Right atrium auricular region (tissue), 2 donors: ENCODE measurements at regions not wholly inside any gene's neighbourhood (a gene's known extent, or its start where the extent isn't known, plus 50 kb on each side); places are given as distances from the start of the nearest gene placed in this dataset.

Source experiments
- DNase-seq: peaks from one replicate; pipeline ENCODE4 v3.0.0-alpha.2; 2019; ENCODE audit warnings: low spot score
- H3K27ac ChIP-seq, 2 donors: fragments of 200-600 bp; sonication (generic); 1 replicate in 1 of 2; 2 replicates in 1 of 2; pipeline ENCODE4 v1.5.1; 2016 to 2019
- H3K27me3 ChIP-seq, 2 donors: fragments of 200-600 bp; sonication (generic); one replicate each; pipeline versions ENCODE4 v1.5.1 to v1.6.0; 2017 to 2019
- H3K36me3 ChIP-seq: fragments of 200-600 bp; sonication (generic); one replicate; pipeline ENCODE4 v1.5.1; 2016
- H3K4me1 ChIP-seq, 2 donors: fragments of 200-600 bp; sonication (generic); one replicate each; pipeline versions ENCODE4 v1.5.1 to v1.6.0; 2017 to 2019
- H3K4me3 ChIP-seq, 2 donors: fragments of 200-600 bp; sonication (generic); 1 replicate in 1 of 2; 2 replicates in 1 of 2; pipeline ENCODE4 v1.5.1; 2017 to 2019; ENCODE audit warnings: mild to moderate bottlenecking in 1 of 2, moderate library complexity in 1 of 2
- H3K9me3 ChIP-seq, 2 donors: fragments of 200-600 bp; sonication (generic); one replicate each; pipeline ENCODE4 v1.5.1; 2019
- CTCF ChIP-seq, 2 donors: fragments of 200-600 bp; sonication (generic); IDR thresholded peaks; one replicate each; pipeline ENCODE4 v1.5.1; 2019; ENCODE audit warnings: antibody characterized with exemption in 2 of 2

DNA sequence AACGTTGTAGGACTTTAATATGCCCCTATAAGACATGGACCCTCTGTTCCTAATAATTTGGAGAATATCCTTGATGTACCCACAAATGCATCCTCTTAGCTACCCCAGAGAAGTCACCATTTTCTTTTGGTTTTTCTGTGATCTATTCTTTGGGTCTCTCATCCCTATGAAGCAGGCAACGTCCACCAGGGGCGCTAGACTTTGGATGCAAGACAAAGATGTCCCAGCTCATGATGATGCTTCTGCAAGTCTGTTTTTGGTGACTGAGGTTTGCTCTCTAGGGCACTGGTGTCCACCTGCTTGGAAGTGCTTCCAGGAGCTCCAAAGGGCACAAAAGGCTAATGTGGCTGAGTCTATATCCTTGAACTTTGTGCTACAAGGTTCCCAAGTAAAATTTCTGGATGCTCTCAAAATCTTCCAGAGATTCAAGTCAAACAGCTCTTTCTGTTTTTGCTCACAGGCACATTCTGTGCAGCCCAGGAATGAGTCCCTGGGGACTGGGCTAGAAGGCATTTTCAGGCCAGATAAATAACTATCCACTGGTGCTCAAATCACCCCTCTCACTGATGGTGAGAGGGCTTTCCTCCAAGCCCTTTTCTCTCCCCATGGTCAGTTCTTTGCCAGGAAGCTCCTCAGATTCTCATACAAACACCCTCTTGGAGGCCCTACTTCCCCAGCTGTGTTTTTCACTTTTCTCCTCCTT, 166.4 kb downstream of the C7orf25 start:
- DNase-seq: no peak
- Histone ChIP-seq H3K4me1 (no peaks in the 10 kb centered on the region), H3K27ac (no peak overlapping the region), H3K27me3 (no peaks in the 10 kb centered on the region), H3K4me3 (no peak overlapping the region), H3K36me3 (no peaks in the 10 kb centered on the region), H3K9me3 (no peaks in the 10 kb centered on the region)
- TF ChIP-seq CTCF (IDR thresholded peaks at IDR 0.05): peak; percentile 23 to 51

DNA sequence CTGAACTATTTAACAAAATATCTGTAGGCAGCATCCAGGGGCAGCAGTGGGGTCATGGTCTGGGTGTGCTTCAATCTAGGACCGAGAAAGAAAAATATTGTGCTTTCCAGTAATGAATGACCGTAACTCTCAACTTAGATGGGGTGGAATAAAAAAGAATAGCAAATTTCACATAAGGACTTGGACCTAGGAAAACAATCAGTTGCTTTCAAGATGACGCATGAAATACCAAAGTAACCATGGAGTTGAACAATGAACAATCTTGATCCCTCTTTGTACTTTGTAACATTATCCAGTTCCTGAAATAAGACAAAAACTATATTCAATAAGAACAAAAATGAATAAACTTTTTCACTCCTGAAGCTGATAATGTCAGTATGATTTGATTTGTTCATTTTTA, 167.1 kb downstream of the C7orf25 start:
- H3K27ac ChIP-seq: no peak overlapping the region
- no peak overlapping the region for H3K4me3 ChIP-seq
- no peaks in the 10 kb centered on the region for H3K27me3 ChIP-seq
- no peak for TF ChIP-seq CTCF (IDR thresholded peaks at IDR 0.05)
- DNase-seq: no peak
- H3K4me1 ChIP-seq: peaks cover 0 to 6% of the 10 kb centered on the region in 2 donors
- no peaks in the 10 kb centered on the region for H3K9me3 ChIP-seq
- H3K36me3 ChIP-seq: no peaks in the 10 kb centered on the region

- H3K27ac ChIP-seq: no peak overlapping the region
- no peaks in the 10 kb centered on the region for H3K9me3 ChIP-seq
- no peaks in the 10 kb centered on the region for H3K27me3 ChIP-seq
- no peak for TF ChIP-seq CTCF (IDR thresholded peaks at IDR 0.05)
- peaks cover 0 to 6% of the 10 kb centered on the region in 2 donors for H3K4me1 ChIP-seq
- H3K4me3 ChIP-seq: no peak overlapping the region
- no peak for DNase-seq
- no peaks in the 10 kb centered on the region for H3K36me3 ChIP-seq
Measured at GRCh38 chr7:42743077-42743858, 168.6 kb downstream of the C7orf25 start.

DNA sequence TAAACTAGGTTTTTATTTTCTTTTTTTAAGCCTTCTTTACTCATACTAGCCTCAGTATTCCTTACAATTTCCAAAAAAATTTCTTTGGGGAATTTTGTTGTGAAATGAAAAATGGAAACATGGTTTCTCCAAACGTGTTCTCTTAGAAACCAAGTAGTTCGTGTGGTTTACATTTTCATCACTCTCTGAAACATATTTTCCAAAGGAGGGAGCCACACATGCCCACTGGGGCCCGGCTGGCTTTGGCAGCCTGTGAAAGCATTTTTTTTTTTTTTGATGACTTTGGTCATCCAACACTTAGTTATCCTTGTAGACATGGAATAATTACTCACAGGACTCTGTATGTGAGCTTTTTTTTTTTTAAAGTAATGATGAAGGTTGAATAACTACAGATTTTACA, 169.6 kb downstream of the C7orf25 start:
- H3K36me3 ChIP-seq: no peaks in the 10 kb centered on the region
- no peak for TF ChIP-seq CTCF (IDR thresholded peaks at IDR 0.05)
- no peaks in the 10 kb centered on the region for H3K27me3 ChIP-seq
- no peak for DNase-seq
- no peak overlapping the region for H3K27ac ChIP-seq
- peaks cover 0 to 6% of the 10 kb centered on the region in 2 donors for H3K4me1 ChIP-seq
- no peak overlapping the region for H3K4me3 ChIP-seq
- H3K9me3 ChIP-seq: no peaks in the 10 kb centered on the region

GRCh38 chr7:42740408-42740807, 171.5 kb downstream of the C7orf25 start:
- no peak for TF ChIP-seq CTCF (IDR thresholded peaks at IDR 0.05)
- DNase-seq: no peak
- no peaks in the 10 kb centered on the region for H3K27me3 ChIP-seq

More at GRCh38 chr7:42740408-42740807, 171.5 kb downstream of the C7orf25 start:
- no peak overlapping the region for H3K27ac ChIP-seq
- peaks cover 0 to 6% of the 10 kb centered on the region in 2 donors for H3K4me1 ChIP-seq
- no peaks in the 10 kb centered on the region for H3K36me3 ChIP-seq
- H3K9me3 ChIP-seq: no peaks in the 10 kb centered on the region
- no peak overlapping the region for H3K4me3 ChIP-seq
